Dedifferentiated amniotic fluid mesenchymal stem cell (primary cell): ENCODE measurements at regions not wholly inside any gene's neighbourhood (a gene's known extent, or its start where the extent isn't known, plus 50 kb on each side); places are given as distances from the start of the nearest gene placed in this dataset.

ENCODE experiments used
- DNase-seq: peaks from one replicate; pipeline ENCODE4 v3.0.0-alpha.2; 2016; ENCODE audit errors: extremely low spot score

DNA sequence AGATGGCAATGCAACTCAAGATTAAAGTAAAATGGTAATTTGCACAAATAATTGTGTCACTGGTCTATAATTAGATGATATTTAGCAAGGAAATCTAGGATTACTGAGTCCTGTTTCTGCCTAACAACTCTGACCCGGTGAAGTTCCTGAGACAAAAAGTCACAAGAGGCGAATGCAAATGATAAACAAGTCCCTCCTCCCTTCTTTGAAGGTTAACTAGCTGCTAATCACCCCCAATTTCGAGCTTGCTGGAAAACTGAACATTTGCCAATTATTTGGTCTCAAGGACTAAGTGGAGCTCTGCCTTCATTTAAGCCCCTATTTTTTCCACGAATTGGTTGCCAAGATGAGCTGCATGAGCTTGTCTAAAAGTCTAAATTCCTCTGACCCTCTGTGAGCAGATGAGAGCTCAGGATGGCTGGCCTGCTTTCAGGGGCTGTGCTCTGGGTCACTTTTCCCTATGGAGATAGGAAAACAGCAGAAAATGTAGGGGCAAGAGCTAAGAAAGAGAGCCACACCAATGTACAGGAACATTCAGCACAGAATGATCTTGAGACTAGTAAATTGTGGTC, 127.3 kb downstream of the MBL2 start:
- DNase-seq, result no peak

DNA sequence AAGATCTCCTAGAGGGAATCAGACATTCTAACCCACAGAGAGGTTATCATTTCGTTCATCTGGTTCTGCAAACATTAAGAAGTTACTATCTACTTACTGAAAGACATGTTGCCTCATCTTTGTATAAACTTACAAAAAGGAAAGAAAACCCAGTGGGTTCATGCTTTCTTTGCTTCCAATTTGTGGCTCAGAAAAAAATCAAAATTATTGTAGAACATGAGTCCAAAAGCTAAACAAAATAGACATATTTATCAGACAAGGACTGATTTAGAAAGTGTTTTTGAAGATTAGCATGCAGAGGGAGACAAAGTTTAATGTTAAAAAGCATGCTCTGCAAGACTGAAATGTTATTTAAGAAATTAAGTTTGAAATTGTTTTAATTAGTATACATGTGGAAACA, 123.1 kb downstream of the MBL2 start:
- no peak for DNase-seq

- no peak for DNase-seq
Observed at GRCh38 chr10:52650873-52651272, 121.7 kb downstream of the MBL2 start.

DNA sequence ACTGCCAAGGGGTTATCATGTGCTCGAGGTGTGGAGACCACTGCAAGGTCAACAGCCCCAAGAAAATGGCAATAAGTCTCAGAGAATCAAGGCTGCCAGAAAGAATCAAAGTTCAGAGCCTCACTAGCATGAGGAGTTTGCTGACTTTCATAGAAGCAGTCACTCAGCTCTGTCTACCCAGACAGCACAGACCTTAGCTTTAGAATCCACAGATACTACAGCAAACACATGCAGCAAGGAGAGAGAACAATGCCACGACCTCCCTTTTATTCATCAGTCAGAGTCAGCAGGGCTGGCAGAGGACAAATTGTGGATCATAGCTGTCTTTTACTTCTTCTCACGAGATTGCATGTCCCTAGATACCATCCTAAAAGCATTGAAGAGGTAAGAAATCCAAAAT, 121.3 kb downstream of the MBL2 start:
- DNase-seq, result no peak

GRCh38 chr10:52652431-52653262, 119.9 kb downstream of the MBL2 start:
- DNase-seq, result no peak

DNA sequence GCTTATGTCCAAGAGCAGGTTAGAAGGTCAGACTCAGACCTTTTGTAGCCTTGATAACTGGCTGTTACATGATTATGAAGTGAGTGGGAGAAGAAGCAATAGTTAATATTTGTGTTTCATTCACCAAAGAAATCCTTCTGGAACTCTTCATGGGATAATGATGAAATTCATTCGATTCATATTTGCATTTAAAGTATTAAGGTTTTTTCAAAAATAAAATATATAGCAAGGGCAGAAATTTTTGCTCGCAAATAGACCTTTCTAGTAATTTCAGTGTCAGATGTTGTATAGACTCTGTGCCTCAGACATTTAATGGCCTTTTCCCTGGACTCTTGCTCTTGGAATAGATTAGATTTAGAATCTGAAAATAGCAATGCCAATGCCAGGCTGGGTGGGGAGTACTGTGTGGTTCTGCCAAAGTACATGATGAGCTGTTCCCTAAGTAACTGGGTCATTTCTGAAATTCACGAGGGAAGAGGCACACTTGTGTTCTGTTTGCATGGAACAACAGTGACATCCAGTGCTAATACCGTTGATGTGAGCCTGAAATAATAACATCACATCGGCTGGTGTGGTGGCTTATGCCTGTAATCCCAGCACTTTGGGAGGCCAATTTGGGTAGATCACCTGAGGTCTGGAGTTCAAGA, 119.2 kb downstream of the MBL2 start:
- no peak for DNase-seq

DNA sequence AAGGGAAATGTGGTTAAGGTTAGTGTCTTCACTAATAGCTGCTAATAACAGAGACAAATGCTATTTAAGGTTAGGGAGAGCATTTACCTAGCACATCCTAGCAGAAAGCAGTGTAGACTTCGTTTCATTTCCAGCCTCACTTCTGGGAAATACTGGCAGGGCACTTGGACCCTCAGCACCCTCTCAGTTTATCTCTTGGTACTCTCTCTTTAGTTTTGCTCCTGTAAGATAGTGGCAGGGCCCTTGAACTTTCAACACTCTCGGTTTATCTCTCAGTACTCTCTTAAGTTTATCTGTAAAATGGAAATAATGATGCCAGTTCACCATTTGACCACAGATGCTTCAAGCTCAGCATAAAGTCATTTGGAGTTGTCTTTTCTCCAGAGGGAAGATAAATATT, 118.4 kb downstream of the MBL2 start:
- DNase-seq, result no peak

GRCh38 chr10:52658112-52658511, 114.5 kb downstream of the MBL2 start:
- DNase-seq, result no peak

- no peak for DNase-seq
Observed at GRCh38 chr10:52659085-52659484, 113.5 kb downstream of the MBL2 start.

GRCh38 chr10:52662256-52662655, 110.3 kb downstream of the MBL2 start:
- no peak for DNase-seq

GRCh38 chr10:52663161-52663560, 109.4 kb downstream of the MBL2 start:
- no peak for DNase-seq

DNA sequence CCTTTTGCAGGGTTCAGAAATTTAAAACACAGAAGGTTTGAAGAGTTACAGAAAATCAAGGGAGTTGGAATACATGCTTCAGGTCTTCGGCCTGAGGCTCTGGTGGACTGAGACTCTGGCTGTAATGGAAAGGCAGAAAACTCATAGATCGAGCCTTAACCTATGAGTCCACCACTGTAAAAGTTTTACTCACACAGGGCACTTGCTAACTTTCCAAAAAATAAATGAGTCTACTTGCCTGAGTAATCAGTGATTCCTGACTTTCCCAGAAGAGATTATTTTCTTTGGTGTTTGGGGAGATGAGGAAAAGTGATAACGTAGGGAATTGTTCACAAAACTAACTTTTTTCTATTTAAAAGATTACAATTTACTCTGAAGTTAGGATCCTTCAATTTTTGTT, 108.0 kb downstream of the MBL2 start:
- DNase-seq, result no peak

DNA sequence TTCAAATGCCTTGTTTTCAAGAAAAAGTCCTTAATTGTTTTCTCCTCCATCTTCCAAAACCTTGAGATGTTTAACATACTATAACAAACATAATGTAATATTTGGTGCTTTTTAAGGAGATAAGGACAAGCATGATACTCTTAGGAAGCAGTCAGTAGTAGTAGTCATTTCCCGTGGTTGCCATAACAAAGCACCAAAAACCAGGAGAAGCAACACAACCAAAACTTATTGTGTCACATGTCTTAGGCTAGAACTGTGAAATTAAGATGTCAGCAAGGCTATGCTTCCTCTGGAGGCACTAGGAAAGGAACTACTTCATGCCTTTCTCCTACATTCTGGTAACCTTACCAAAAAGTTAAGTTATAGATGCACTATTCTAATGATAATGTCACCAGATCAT, 106.8 kb downstream of the MBL2 start:
- DNase-seq, result no peak

DNA sequence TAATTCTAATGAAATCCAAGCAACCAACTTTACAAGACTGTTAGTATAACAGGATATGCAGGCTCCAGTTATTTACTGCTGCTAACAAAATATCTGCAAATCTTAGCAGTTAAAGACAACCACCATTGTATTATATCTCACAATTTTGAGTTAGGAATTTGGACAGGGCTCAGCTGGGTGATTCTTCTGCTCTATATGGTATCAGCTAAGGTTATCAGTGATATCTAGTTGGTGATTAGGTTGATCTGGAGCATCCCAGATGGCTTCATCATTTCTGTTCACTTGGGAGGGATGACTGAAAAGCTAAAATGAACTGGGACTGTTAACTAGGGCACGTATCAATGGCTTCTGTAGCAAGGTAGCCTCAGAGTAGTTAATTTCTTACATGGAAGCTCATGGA, 105.7 kb downstream of the MBL2 start:
- DNase-seq, result no peak

DNA sequence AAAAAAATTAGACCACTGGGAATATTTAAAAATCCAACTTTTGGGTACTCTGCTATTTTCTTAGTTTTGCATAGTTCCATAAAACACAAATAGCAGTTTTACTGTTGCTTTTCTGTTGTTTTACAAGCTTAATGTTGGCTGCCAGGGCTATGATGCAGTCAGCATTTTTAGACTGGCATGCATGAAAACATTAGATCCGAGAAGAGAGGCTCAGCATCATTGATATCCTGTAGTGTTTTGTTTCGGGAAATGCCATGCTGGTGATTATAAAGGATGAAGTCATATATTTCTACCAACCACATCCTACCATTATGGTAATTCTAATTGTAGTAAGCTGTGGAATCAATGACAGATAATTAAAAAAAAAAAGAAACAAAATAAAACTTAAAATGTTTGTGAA, 104.6 kb downstream of the MBL2 start:
- DNase-seq, result peak; percentile 61

GRCh38 chr10:52672880-52673279, 99.7 kb downstream of the MBL2 start:
- no peak for DNase-seq

DNA sequence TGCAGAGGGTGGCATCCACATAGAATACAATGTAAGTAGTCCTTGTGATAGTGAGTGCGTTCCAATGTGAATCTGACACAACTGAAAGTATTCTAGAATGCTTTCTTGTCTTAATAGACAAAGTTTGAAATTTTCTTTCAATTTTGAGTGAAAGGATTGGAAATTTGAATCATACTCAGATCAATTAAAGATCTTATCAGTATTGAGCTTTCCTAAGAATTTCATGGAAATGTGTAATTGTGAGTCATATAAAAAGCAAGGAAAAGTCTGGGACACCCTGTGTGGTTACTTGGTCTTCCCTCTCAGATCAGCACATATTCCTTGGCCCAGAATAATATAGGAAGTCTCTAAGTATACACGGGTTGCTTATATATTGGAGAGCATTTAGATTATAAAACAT, 99.1 kb downstream of the MBL2 start:
- DNase-seq, result no peak

- DNase-seq, result no peak
Observed at GRCh38 chr10:52674474-52674873, 98.1 kb downstream of the MBL2 start.

DNA sequence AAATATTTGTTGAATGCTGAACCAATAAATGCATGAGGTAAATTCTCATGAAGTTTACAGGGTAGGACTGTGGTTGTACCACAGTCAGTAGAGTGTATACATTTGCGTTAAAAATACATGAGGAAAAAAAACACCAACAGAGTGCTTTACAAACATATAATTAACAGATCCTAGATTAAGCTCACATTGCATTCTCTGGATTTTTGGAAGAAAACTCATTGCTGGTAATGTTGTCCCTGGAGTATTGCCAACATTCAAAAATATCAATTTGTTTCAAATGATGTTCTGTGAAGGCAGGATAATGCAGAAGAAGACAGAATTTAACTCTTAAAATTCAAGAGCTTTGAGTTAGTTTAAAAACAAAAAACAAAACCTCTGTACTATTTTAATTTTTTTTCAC, 95.5 kb downstream of the MBL2 start:
- DNase-seq, result peak; percentile 22

DNA sequence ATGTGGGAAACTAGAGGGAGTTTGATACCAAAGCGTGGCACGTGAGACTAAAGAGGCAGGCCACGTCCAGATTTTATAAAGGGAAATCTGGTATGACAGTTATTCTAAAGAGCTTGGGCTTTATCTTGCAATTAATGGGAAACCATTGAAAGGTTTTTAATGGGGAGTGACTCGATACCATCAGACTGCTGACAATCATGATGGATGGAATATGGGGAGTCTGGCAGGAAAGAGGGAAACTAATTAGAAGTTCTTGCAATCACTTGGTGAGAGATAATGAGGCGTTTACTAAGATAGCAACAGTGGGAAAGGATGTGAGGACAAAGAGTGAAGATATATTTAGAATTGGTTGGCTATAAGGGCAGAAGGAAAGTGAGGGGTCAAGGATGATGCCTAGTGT, 94.0 kb downstream of the MBL2 start:
- no peak for DNase-seq

GRCh38 chr10:52679117-52679516, 93.5 kb downstream of the MBL2 start:
- DNase-seq, result no peak

DNA sequence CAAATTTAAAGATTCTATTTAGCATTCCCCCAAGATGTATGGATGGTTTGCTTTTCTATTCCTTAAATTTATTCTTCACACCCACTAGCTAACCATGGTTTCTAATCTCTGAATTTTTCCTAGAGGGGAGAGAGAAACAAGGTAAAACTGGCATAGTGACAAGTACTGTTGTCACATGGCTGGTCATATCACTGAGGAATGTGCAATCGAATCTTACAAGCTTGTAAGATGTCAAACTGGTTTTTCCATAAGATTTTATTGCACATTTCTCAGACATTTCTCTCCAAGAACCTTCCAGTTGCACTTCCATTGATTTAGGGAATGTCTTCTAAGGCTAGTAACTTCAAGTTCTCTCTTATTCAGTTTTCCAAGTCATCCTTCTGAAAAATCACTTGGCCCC, 89.8 kb downstream of the MBL2 start:
- no peak for DNase-seq

DNA sequence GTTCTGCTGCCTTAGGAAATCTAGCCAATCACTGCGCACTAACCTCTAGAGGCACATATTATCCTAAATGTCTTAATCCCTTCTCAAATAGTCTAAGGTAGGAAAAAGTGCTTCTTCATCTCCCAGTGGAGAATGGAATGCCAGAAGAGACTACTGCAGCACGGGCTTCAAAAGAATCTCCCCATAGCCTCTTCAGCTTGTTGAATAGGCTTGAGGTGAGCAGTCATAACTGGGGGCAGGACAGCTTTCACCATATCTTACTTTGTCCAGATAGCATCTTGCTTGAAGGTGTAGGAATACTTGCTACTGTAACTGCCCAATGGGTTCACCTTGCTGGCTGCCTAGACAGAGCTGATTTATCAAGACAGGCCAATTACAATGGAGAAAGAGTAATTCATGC, 88.8 kb downstream of the MBL2 start:
- DNase-seq, result no peak
